ENCODE measurements at regions not wholly inside any gene's neighbourhood (a gene's known extent, or its start where the extent isn't known, plus 50 kb on each side); places are given as distances from the start of the nearest gene placed in this dataset.

GRCh38 chr4:18202486-18202885 lies 180.9 kb upstream of the LCORL start:
- no peak for TF ChIP-seq CTCF (IDR thresholded peaks at IDR 0.05)
- no peak for TF ChIP-seq POLR2A (IDR thresholded peaks at IDR 0.05)

Measured in esophagus squamous epithelium (tissue), 4 donors.